Neural cell (in vitro differentiated cells): ENCODE measurements at regions not wholly inside any gene's neighbourhood (a gene's known extent, or its start where the extent isn't known, plus 50 kb on each side); places are given as distances from the start of the nearest gene placed in this dataset.

ENCODE experiments used
- CTCF ChIP-seq: fragments of 450-650 bp; IDR thresholded peaks from 2 replicates; pipeline ENCODE4 v1.5.1; 2014; ENCODE audit warnings: antibody characterized with exemption, mild to moderate bottlenecking, moderate library complexity; ENCODE audit not compliant: poor library complexity, severe bottlenecking
- EP300 ChIP-seq: fragments of 450-650 bp; conservative IDR thresholded peaks from 2 replicates; pipeline ENCODE4 v1.6.1; 2014; ENCODE audit warnings: antibody characterized with exemption, mild to moderate bottlenecking, moderate library complexity; ENCODE audit not compliant: poor library complexity, severe bottlenecking
- EZH2 ChIP-seq: fragments of 200-600, 300-800 bp; shearing (Covaris generic), sonication (generic); IDR thresholded peaks from 2 replicates; pipeline ENCODE4 v1.6.1; 2014; ENCODE audit warnings: antibody characterized with exemption, low read length, borderline replicate concordance, mild to moderate bottlenecking; ENCODE audit not compliant: insufficient read depth, poor library complexity, severe bottlenecking
- MXI1 ChIP-seq: fragments of 450-650 bp; conservative IDR thresholded peaks from 2 replicates; pipeline ENCODE4 v1.6.1; 2014; ENCODE audit warnings: antibody characterized with exemption, mild to moderate bottlenecking; ENCODE audit not compliant: poor library complexity, severe bottlenecking
- POLR2AphosphoS5 ChIP-seq: IDR thresholded peaks from 2 replicates; pipeline ENCODE4 v1.6.1; 2012
- SMC3 ChIP-seq: fragments of 450-650 bp; conservative IDR thresholded peaks from 2 replicates; pipeline ENCODE4 v1.6.1; 2014; ENCODE audit warnings: antibody characterized with exemption, mild to moderate bottlenecking, moderate library complexity; ENCODE audit not compliant: poor library complexity

GRCh38 chr21:35316933-35317332 lies 267.8 kb upstream of the RUNX1 start:
- TF ChIP-seq CTCF (no peak), POLR2AphosphoS5 (no peak), EZH2 (no peak), EP300 (no peak), SMC3 (no peak), MXI1 (no peak)
